Erythroblast (primary cell): ENCODE measurements at regions not wholly inside any gene's neighbourhood (a gene's known extent, or its start where the extent isn't known, plus 50 kb on each side); places are given as distances from the start of the nearest gene placed in this dataset.

Experiments
- GATA1 ChIP-seq: IDR thresholded peaks from 2 replicates; pipeline ENCODE4 v1.6.1; 2011; ENCODE audit warnings: low read depth, mild to moderate bottlenecking, control low read depth, low read length, moderate library complexity
- POLR2A ChIP-seq: IDR thresholded peaks from 2 replicates; pipeline ENCODE4 v1.6.1; 2011; ENCODE audit warnings: mild to moderate bottlenecking, low read length

- TF ChIP-seq POLR2A (no peak), GATA1 (no peak)
Observed at GRCh38 chr2:129008055-129008880, 689.6 kb upstream of the HS6ST1 start.
